ENCODE measurements at regions not wholly inside any gene's neighbourhood (a gene's known extent, or its start where the extent isn't known, plus 50 kb on each side); places are given as distances from the start of the nearest gene placed in this dataset.
A peak's percentile ranks its signal among the peaks of the same experiment; 100 is the strongest.

DNA sequence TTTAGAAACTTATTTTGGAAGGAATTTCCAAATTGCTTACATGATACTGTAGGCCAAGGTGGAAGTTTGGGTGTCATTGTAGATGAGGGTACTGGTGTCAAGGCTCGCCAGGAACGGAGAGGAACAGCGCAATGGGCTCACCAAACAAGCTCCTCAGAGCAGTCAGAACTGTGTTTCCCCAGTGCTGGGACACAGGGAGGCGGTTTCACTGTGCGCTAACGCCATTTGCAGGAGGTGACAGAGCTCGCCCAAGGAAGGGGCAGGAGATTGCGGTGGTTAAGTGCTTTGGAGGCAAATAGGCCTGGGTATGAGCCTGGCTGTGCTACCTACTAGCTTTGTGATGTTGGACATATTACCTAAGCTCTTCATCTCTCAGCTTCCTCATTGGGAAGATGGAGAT, 57.3 kb downstream of the HHEX start:
- Histone ChIP-seq H3K9ac (ENCODE audit: low read length) (no peak overlapping the region), H3K4me1 (ENCODE audit: low read length) (peaks cover 25% of the 10 kb centered on the region), H3K79me2 (ENCODE audit: low read length) (no peaks in the 10 kb centered on the region), H3K4me3 (ENCODE audit: low read length) (no peak overlapping the region), H3K9me2 (replicated peaks; ENCODE audit: insufficient read depth, low read length) (no peaks in the 10 kb centered on the region), H3K36me3 (ENCODE audit: insufficient read depth, low read length) (no peaks in the 10 kb centered on the region), H3K9me3 (ENCODE audit: low read length) (no peaks in the 10 kb centered on the region), H4K20me1 (ENCODE audit: insufficient read depth, low read depth, low read length) (no peaks in the 10 kb centered on the region), H3K27me3 (ENCODE audit: low read length) (no peaks in the 10 kb centered on the region), H3K27ac (ENCODE audit: low read length) (no peak overlapping the region), H2AFZ (ENCODE audit: low read length) (no peak overlapping the region), H3K4me2 (ENCODE audit: low read depth, low read length, poor library complexity, severe bottlenecking) (no peak overlapping the region)
- peak; percentile 1 for DNase-seq

DNA sequence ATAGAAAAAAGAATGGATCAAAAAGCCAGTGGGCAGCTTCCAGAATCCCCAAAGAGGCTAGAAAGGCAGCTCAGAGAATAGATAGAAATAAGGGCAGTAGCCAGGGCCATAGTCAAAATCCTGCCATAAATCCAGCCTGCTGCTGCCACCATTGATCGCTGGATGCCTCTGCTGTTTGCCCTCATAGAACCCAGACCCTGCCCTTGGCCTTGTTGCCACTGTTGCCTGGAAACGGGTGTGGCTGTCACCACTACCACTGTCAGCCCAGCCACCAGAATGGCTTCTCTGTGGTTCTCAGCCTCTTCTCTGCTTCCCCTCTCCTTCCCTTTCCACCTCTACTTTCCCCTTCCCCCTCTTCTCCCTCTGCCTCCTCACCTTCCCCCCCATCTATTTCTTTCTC, 57.8 kb downstream of the HHEX start:
- Histone ChIP-seq H3K4me1 (ENCODE audit: low read length) (peaks cover 24% of the 10 kb centered on the region), H3K79me2 (ENCODE audit: low read length) (no peaks in the 10 kb centered on the region), H3K4me3 (ENCODE audit: low read length) (no peak overlapping the region), H4K20me1 (ENCODE audit: insufficient read depth, low read depth, low read length) (no peaks in the 10 kb centered on the region), H3K27ac (ENCODE audit: low read length) (no peak overlapping the region), H3K9ac (ENCODE audit: low read length) (no peak overlapping the region), H3K36me3 (ENCODE audit: insufficient read depth, low read length) (no peaks in the 10 kb centered on the region), H3K4me2 (ENCODE audit: low read depth, low read length, poor library complexity, severe bottlenecking) (no peak overlapping the region), H2AFZ (ENCODE audit: low read length) (no peak overlapping the region), H3K9me2 (replicated peaks; ENCODE audit: insufficient read depth, low read length) (no peaks in the 10 kb centered on the region), H3K9me3 (ENCODE audit: low read length) (no peaks in the 10 kb centered on the region), H3K27me3 (ENCODE audit: low read length) (no peaks in the 10 kb centered on the region)
- no peak for DNase-seq

DNA sequence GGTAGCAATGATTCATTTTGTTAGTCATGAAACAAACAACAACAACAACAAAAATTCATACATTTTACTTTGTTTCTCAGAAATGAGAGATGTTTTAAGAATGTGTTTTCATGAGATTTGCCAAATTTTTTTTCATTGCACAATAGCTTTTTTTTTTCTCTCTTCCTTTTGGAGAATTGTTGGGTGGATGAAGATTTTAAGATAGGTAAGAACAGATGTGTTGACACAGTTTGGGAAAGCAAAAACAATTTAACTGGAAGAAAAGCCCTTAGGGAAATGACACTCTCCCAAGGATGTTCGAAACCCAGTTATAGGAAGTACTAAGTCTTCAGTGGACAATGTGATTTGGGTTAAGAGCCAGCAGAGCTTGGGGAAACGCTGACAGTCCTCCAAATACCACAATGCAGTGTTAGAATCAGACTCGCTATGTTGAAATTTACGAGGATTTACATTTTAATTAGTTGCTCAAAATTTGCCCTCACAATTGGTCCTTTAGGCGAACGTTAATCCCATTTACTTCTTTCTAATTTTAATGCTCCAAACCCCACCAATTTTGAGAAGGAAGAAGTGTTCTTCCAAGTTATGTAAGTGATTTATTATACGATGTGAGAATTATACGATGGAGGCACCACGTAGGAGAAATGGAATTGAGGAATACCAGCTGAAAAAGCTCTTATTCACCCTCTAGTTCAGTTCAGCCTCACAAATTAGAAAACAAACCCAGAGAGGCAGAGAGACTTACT, 61.2 kb downstream of the HHEX start:
- no peak overlapping the region for H2AFZ ChIP-seq (ENCODE audit: low read length)
- H3K79me2 ChIP-seq (ENCODE audit: low read length) = no peaks in the 10 kb centered on the region
- no peak overlapping the region for H3K27ac ChIP-seq (ENCODE audit: low read length)
- H3K4me1 ChIP-seq (ENCODE audit: low read length) = peaks cover 18% of the 10 kb centered on the region
- H3K4me3 ChIP-seq (ENCODE audit: low read length) = no peak overlapping the region
- no peaks in the 10 kb centered on the region for H3K36me3 ChIP-seq (ENCODE audit: insufficient read depth, low read length)
- H3K9ac ChIP-seq (ENCODE audit: low read length) = no peak overlapping the region
- peak; percentile 35 for DNase-seq
- H3K27me3 ChIP-seq (ENCODE audit: low read length) = no peaks in the 10 kb centered on the region
- no peak overlapping the region for H3K4me2 ChIP-seq (ENCODE audit: low read depth, low read length, poor library complexity, severe bottlenecking)
- H4K20me1 ChIP-seq (ENCODE audit: insufficient read depth, low read depth, low read length) = no peaks in the 10 kb centered on the region
- H3K9me3 ChIP-seq (ENCODE audit: low read length) = no peaks in the 10 kb centered on the region
- no peaks in the 10 kb centered on the region for H3K9me2 ChIP-seq (replicated peaks; ENCODE audit: insufficient read depth, low read length)

DNA sequence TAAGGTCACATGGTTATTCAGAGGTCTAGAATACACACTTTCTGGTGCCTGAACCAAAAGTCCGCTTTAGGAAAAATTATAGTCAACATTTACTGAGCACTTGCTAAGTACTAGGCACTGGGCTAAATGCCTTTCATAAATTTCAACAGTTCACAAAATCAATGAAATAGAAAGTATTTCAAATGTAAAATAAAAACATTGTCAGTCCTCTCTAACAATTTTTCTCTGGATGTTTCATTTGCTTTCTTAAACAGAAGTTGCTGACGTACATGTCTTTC, 61.7 kb downstream of the HHEX start:
- Histone ChIP-seq H3K79me2 (ENCODE audit: low read length) (no peaks in the 10 kb centered on the region), H3K4me2 (ENCODE audit: low read depth, low read length, poor library complexity, severe bottlenecking) (no peak overlapping the region), H3K36me3 (ENCODE audit: insufficient read depth, low read length) (no peaks in the 10 kb centered on the region)

GRCh38 chr10:92751827-92752226, 62.1 kb downstream of the HHEX start:
- Histone ChIP-seq H3K36me3 (ENCODE audit: insufficient read depth, low read length) (no peaks in the 10 kb centered on the region), H3K27me3 (ENCODE audit: low read length) (no peaks in the 10 kb centered on the region), H3K9me2 (replicated peaks; ENCODE audit: insufficient read depth, low read length) (no peaks in the 10 kb centered on the region), H3K4me2 (ENCODE audit: low read depth, low read length, poor library complexity, severe bottlenecking) (no peak overlapping the region), H3K27ac (ENCODE audit: low read length) (no peak overlapping the region), H2AFZ (ENCODE audit: low read length) (no peak overlapping the region), H3K4me3 (ENCODE audit: low read length) (no peak overlapping the region), H3K4me1 (ENCODE audit: low read length) (peaks cover 26% of the 10 kb centered on the region), H3K9ac (ENCODE audit: low read length) (no peak overlapping the region), H3K9me3 (ENCODE audit: low read length) (no peaks in the 10 kb centered on the region), H4K20me1 (ENCODE audit: insufficient read depth, low read depth, low read length) (no peaks in the 10 kb centered on the region), H3K79me2 (ENCODE audit: low read length) (no peaks in the 10 kb centered on the region)
- no peak for DNase-seq

More for the DNA sequence above, 61.7 kb downstream of the HHEX start:
- H3K9ac ChIP-seq (ENCODE audit: low read length) = no peak overlapping the region
- H3K4me3 ChIP-seq (ENCODE audit: low read length) = no peak overlapping the region
- peaks cover 22% of the 10 kb centered on the region for H3K4me1 ChIP-seq (ENCODE audit: low read length)
- peak; percentile 23 for DNase-seq
- no peaks in the 10 kb centered on the region for H4K20me1 ChIP-seq (ENCODE audit: insufficient read depth, low read depth, low read length)
- no peaks in the 10 kb centered on the region for H3K27me3 ChIP-seq (ENCODE audit: low read length)
- no peaks in the 10 kb centered on the region for H3K9me2 ChIP-seq (replicated peaks; ENCODE audit: insufficient read depth, low read length)
- no peaks in the 10 kb centered on the region for H3K9me3 ChIP-seq (ENCODE audit: low read length)
- no peak overlapping the region for H2AFZ ChIP-seq (ENCODE audit: low read length)
- no peak overlapping the region for H3K27ac ChIP-seq (ENCODE audit: low read length)

- H3K4me2 ChIP-seq (ENCODE audit: low read depth, low read length, poor library complexity, severe bottlenecking) = no peak overlapping the region
- H3K79me2 ChIP-seq (ENCODE audit: low read length) = no peaks in the 10 kb centered on the region
- no peak overlapping the region for H3K4me3 ChIP-seq (ENCODE audit: low read length)
- H3K9ac ChIP-seq (ENCODE audit: low read length) = no peak overlapping the region
- no peak overlapping the region for H3K27ac ChIP-seq (ENCODE audit: low read length)
- H3K9me3 ChIP-seq (ENCODE audit: low read length) = no peaks in the 10 kb centered on the region
- no peaks in the 10 kb centered on the region for H4K20me1 ChIP-seq (ENCODE audit: insufficient read depth, low read depth, low read length)
- H3K9me2 ChIP-seq (replicated peaks; ENCODE audit: insufficient read depth, low read length) = no peaks in the 10 kb centered on the region
- peaks cover 46% of the 10 kb centered on the region for H3K4me1 ChIP-seq (ENCODE audit: low read length)
- no peak overlapping the region for H2AFZ ChIP-seq (ENCODE audit: low read length)
- no peaks in the 10 kb centered on the region for H3K27me3 ChIP-seq (ENCODE audit: low read length)
- peak; percentile 40 for DNase-seq
- H3K36me3 ChIP-seq (ENCODE audit: insufficient read depth, low read length) = no peaks in the 10 kb centered on the region
Measured at GRCh38 chr10:92753865-92754264, 64.1 kb downstream of the HHEX start.

- Histone ChIP-seq H3K4me1 (ENCODE audit: low read length) (peaks cover 56% of the 10 kb centered on the region), H3K9ac (ENCODE audit: low read length) (peak overlapping the region; percentile 58), H3K9me3 (ENCODE audit: low read length) (no peaks in the 10 kb centered on the region), H3K4me3 (ENCODE audit: low read length) (peak overlapping the region; percentile 28), H3K27me3 (ENCODE audit: low read length) (no peaks in the 10 kb centered on the region), H3K36me3 (ENCODE audit: insufficient read depth, low read length) (no peaks in the 10 kb centered on the region), H3K79me2 (ENCODE audit: low read length) (no peaks in the 10 kb centered on the region), H3K4me2 (ENCODE audit: low read depth, low read length, poor library complexity, severe bottlenecking) (peak overlapping the region; percentile 82), H3K9me2 (replicated peaks; ENCODE audit: insufficient read depth, low read length) (no peaks in the 10 kb centered on the region), H4K20me1 (ENCODE audit: insufficient read depth, low read depth, low read length) (no peaks in the 10 kb centered on the region), H3K27ac (ENCODE audit: low read length) (peak overlapping the region; percentile 100), H2AFZ (ENCODE audit: low read length) (no peak overlapping the region)
- DNase-seq = peak; percentile 41
Measured at GRCh38 chr10:92755725-92756124, 66.0 kb downstream of the HHEX start.

DNA sequence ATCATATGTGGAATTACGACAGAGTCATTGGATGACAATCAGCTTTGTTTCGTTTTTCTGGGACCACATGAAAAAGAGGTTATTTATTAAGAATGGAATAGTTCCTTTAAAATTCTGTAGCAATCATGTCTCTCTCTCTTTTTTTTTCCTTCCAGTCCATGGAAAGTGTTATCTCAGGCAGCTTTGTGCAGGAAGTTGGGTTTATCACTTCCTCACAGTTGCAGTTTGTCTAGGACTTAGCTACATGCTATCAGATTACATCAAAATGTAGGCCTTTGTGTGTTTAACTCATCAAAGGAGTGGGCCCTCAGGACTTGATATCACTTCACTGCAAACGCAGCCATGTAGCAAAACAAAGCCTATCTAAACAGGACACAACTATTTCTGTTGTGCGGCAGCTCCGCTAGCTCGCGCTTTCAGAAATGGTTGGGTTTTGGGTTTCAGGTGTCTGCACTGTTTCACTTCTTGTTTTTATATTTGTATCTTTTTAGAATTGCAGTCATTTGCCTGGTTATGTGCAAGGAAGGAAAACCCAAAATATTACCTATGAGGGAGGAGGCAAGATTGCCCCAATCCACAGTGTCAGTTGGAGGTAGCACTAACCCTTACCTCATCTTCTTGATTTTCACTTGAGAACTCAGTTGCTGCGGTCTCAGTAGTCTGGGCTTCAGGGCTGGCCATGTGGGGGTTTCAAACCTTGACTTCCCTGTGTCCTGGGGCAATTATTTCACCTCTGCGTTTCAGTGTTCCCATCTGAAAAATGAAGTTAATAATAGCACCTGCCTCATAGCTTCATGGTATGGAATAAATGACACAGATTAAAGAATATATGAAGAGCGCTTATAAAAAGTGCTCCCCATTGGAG, 66.7 kb downstream of the HHEX start:
- Histone ChIP-seq H3K27me3 (ENCODE audit: low read length) (no peaks in the 10 kb centered on the region), H3K36me3 (ENCODE audit: insufficient read depth, low read length) (no peaks in the 10 kb centered on the region), H3K9me2 (replicated peaks; ENCODE audit: insufficient read depth, low read length) (no peaks in the 10 kb centered on the region), H3K9me3 (ENCODE audit: low read length) (no peaks in the 10 kb centered on the region), H3K4me3 (ENCODE audit: low read length) (peak overlapping the region; percentile 63), H3K9ac (ENCODE audit: low read length) (peak overlapping the region; percentile 83), H3K27ac (ENCODE audit: low read length) (peak overlapping the region; percentile 100), H4K20me1 (ENCODE audit: insufficient read depth, low read depth, low read length) (no peaks in the 10 kb centered on the region), H2AFZ (ENCODE audit: low read length) (no peak overlapping the region), H3K79me2 (ENCODE audit: low read length) (no peaks in the 10 kb centered on the region), H3K4me1 (ENCODE audit: low read length) (peaks cover 56% of the 10 kb centered on the region), H3K4me2 (ENCODE audit: low read depth, low read length, poor library complexity, severe bottlenecking) (peak overlapping the region; percentile 82)
- peak; percentile 93 for DNase-seq
